ENCODE measurements at regions not wholly inside any gene's neighbourhood (a gene's known extent, or its start where the extent isn't known, plus 50 kb on each side); places are given as distances from the start of the nearest gene placed in this dataset.

- TF ChIP-seq, protein P1, sequence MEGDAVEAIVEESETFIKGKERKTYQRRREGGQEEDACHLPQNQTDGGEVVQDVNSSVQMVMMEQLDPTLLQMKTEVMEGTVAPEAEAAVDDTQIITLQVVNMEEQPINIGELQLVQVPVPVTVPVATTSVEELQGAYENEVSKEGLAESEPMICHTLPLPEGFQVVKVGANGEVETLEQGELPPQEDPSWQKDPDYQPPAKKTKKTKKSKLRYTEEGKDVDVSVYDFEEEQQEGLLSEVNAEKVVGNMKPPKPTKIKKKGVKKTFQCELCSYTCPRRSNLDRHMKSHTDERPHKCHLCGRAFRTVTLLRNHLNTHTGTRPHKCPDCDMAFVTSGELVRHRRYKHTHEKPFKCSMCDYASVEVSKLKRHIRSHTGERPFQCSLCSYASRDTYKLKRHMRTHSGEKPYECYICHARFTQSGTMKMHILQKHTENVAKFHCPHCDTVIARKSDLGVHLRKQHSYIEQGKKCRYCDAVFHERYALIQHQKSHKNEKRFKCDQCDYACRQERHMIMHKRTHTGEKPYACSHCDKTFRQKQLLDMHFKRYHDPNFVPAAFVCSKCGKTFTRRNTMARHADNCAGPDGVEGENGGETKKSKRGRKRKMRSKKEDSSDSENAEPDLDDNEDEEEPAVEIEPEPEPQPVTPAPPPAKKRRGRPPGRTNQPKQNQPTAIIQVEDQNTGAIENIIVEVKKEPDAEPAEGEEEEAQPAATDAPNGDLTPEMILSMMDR (IDR thresholded peaks at IDR 0.05; ENCODE audit: insufficient read depth, low read depth, low read length), result no peak
- TF ChIP-seq EZH2 (IDR thresholded peaks at IDR 0.05; ENCODE audit: insufficient read depth, low read length), result no peak
Measured at GRCh38 chr15:100818927-100819326, 60.7 kb upstream of the ALDH1A3 start.
